PC-9 (cell line): ENCODE measurements at regions not wholly inside any gene's neighbourhood (a gene's known extent, or its start where the extent isn't known, plus 50 kb on each side); places are given as distances from the start of the nearest gene placed in this dataset.

Experiments used
- BruUV-seq: library from RNA; stranded (reverse); fragments of 400-500 nt; replicated peaks from 2 replicates; lab custom pipeline; 2021; lab: Mats Ljungman, UMichigan
- CTCF ChIA-PET: fragments of 300-600 bp; sonication (Branson Sonifier 250); formaldehyde crosslinking; loops from one replicate; lab custom pipeline; 2022; ENCODE audit warnings: antibody characterized with exemption; lab: Charles Lee
- POLR2A ChIA-PET: fragments of 300-600 bp; sonication (Branson Sonifier 250); formaldehyde crosslinking; loops from one replicate; lab custom pipeline; 2022; ENCODE audit warnings: antibody characterized with exemption; ENCODE audit not compliant: unreplicated experiment; lab: Charles Lee
- DNase-seq, 2 experiments: peaks; one replicate each; pipeline versions ENCODE4 v3.0.0 to v3.0.0-alpha.2; 2015 to 2022; ENCODE audit warnings: mixed read lengths in 1 of 2
- H2AFZ ChIP-seq: fragments of 200-600 bp; sonication (generic); 2 replicates; pipeline ENCODE4 v1.8.1; 2017; ENCODE audit warnings: antibody characterized with exemption
- H3F3A ChIP-seq: fragments of 200-600 bp; sonication (generic); 2 replicates; pipeline ENCODE4 v1.8.1; 2017; ENCODE audit warnings: antibody characterized with exemption, mild to moderate bottlenecking, low read depth; ENCODE audit not compliant: insufficient read depth
- H3K27ac ChIP-seq: fragments of 200-600 bp; sonication (generic); 2 replicates; pipeline ENCODE4 v1.6.1; 2016; ENCODE audit warnings: mixed run types
- H3K27me3 ChIP-seq: fragments of 200-600 bp; sonication (generic); 2 replicates; pipeline ENCODE4 v1.6.1; 2016; ENCODE audit warnings: low read depth, mixed run types; ENCODE audit not compliant: insufficient read depth
- H3K36me3 ChIP-seq: fragments of 200-600 bp; sonication (generic); 2 replicates; pipeline ENCODE4 v1.6.1; 2016; ENCODE audit warnings: low read depth, mixed run types
- H3K4me1 ChIP-seq: fragments of 200-600 bp; sonication (generic); replicated peaks from 2 replicates; pipeline ENCODE4 v1.6.1; 2016; ENCODE audit warnings: mixed run types; ENCODE audit not compliant: insufficient read depth
- H3K4me2 ChIP-seq: fragments of 200-600 bp; sonication (generic); 2 replicates; pipeline ENCODE4 v1.6.1; 2017; ENCODE audit warnings: mixed run types
- H3K4me3 ChIP-seq: fragments of 200-600 bp; sonication (generic); 2 replicates; pipeline ENCODE4 v1.6.1; 2016; ENCODE audit warnings: mixed run types
- H3K79me2 ChIP-seq: fragments of 200-600 bp; sonication (generic); 2 replicates; pipeline ENCODE4 v1.6.1; 2017; ENCODE audit warnings: low read depth, mixed run types
- H3K9me2 ChIP-seq: fragments of 200-600 bp; sonication (generic); 2 replicates; pipeline ENCODE4 v1.8.1; 2017; ENCODE audit warnings: mild to moderate bottlenecking; ENCODE audit not compliant: insufficient read depth
- H3K9me3 ChIP-seq: fragments of 200-600 bp; sonication (generic); 2 replicates; pipeline ENCODE4 v1.8.1; 2016; ENCODE audit warnings: low read depth; ENCODE audit not compliant: insufficient read depth
- H4K20me1 ChIP-seq: fragments of 200-600 bp; sonication (generic); 2 replicates; pipeline ENCODE4 v1.8.1; 2017; ENCODE audit not compliant: insufficient read depth
- EZH2 ChIP-seq: fragments of 200-600 bp; sonication (generic); IDR thresholded peaks from 2 replicates; pipeline ENCODE4 v1.8.0; 2017; ENCODE audit warnings: antibody characterized with exemption, low read depth
- intact Hi-C: fragments of 100-400 bp; cut with micrococcal nuclease; formaldehyde crosslinking; loops from one replicate; pipeline ENCODE4 v1.10.0; 2022; ENCODE audit not compliant: unreplicated experiment
- TF ChIP-seq, protein P1 (sequence below): fragments of 200-600 bp; sonication (generic); conservative IDR thresholded peaks from 2 replicates; pipeline ENCODE4 v1.6.1; 2017; ENCODE audit warnings: mixed run types, antibody characterized with exemption, mild to moderate bottlenecking, moderate library complexity

DNA sequence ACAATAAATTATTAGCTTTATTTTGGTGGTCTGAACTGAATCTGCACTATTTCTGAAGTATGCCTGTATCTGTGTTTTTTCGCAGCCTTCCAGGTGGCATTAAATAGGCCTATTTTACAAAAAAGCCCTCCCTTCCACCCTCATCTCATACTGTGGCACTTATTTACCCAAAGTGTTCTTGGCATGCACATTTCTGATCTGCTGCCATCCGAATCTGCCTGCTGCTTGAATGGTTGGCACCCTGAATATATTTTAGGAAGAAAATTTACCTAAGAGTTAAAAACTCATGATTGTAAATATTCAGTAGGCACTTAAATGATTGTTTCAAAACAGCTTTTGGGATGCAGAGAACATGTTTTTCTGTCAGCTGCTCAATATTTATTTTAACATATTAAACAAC, 150.1 kb downstream of the SLC28A3 start:
- no peak overlapping the region for H3K4me2 ChIP-seq
- intact Hi-C loops, result no loop called here
- no peak overlapping the region for H2AFZ ChIP-seq
- no peak for TF ChIP-seq EZH2
- TF ChIP-seq, protein P1, sequence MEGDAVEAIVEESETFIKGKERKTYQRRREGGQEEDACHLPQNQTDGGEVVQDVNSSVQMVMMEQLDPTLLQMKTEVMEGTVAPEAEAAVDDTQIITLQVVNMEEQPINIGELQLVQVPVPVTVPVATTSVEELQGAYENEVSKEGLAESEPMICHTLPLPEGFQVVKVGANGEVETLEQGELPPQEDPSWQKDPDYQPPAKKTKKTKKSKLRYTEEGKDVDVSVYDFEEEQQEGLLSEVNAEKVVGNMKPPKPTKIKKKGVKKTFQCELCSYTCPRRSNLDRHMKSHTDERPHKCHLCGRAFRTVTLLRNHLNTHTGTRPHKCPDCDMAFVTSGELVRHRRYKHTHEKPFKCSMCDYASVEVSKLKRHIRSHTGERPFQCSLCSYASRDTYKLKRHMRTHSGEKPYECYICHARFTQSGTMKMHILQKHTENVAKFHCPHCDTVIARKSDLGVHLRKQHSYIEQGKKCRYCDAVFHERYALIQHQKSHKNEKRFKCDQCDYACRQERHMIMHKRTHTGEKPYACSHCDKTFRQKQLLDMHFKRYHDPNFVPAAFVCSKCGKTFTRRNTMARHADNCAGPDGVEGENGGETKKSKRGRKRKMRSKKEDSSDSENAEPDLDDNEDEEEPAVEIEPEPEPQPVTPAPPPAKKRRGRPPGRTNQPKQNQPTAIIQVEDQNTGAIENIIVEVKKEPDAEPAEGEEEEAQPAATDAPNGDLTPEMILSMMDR, result no peak
- ChIA-PET POLR2A (no interaction called here), CTCF (no interaction called here)
- no peaks in the 10 kb centered on the region for H3K27me3 ChIP-seq
- no peaks in the 10 kb centered on the region for H3K36me3 ChIP-seq
- no peaks in the 10 kb centered on the region for H3K9me3 ChIP-seq
- H3F3A ChIP-seq, result no peaks in the 10 kb centered on the region
- no TSS peak for BruUV-seq
- H3K9me2 ChIP-seq, result no peaks in the 10 kb centered on the region
- no peaks in the 10 kb centered on the region for H3K79me2 ChIP-seq
- no peaks in the 10 kb centered on the region for H3K4me1 ChIP-seq
- H3K4me3 ChIP-seq, result no peak overlapping the region
- H3K27ac ChIP-seq, result no peak overlapping the region
- no peak for DNase-seq
- no peaks in the 10 kb centered on the region for H4K20me1 ChIP-seq

DNA sequence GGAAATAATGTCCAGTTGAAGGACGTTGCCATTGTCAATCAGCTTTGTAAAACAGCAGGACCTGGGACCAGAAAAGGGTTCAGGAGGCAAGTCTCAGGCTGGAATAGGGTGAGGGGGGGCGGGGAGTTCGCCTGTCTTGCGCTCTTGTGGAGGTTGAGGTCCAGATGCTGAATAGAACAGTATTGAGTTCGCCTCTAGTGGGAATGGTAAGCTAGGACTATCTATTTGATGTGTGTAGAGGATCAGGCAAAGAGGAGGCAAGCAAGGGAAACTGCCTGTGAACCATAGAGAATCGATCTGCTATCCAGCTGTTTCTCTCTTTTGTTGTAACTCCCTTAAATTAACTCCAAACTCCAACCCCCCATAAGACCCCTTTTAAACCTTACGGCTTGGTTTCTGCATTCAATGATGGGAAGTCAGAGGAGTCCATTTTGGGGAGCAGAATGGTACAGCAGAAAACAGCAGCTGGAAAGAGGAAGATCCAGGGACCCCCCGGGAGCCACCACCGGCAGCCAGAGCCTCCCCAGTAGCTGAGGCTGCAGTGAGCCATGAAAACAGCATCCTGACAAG, 133.7 kb downstream of the SLC28A3 start:
- Histone ChIP-seq H3K4me2 (no peak overlapping the region), H3F3A (no peaks in the 10 kb centered on the region), H3K27me3 (no peaks in the 10 kb centered on the region), H3K4me3 (no peak overlapping the region), H3K9me2 (no peaks in the 10 kb centered on the region), H3K79me2 (no peaks in the 10 kb centered on the region), H4K20me1 (no peaks in the 10 kb centered on the region), H3K9me3 (no peaks in the 10 kb centered on the region), H3K36me3 (no peaks in the 10 kb centered on the region), H2AFZ (0 out of 2 replicates have a peak overlapping the region, but pooled peaks have one; percentile 21), H3K27ac (no peak overlapping the region), H3K4me1 (no peaks in the 10 kb centered on the region)
- no TSS peak for BruUV-seq
- intact Hi-C loops, result no loop called here
- DNase-seq, result no peak
- no peak for TF ChIP-seq EZH2
- TF ChIP-seq, protein P1, result no peak
- ChIA-PET CTCF (no interaction called here), POLR2A (no interaction called here)

DNA sequence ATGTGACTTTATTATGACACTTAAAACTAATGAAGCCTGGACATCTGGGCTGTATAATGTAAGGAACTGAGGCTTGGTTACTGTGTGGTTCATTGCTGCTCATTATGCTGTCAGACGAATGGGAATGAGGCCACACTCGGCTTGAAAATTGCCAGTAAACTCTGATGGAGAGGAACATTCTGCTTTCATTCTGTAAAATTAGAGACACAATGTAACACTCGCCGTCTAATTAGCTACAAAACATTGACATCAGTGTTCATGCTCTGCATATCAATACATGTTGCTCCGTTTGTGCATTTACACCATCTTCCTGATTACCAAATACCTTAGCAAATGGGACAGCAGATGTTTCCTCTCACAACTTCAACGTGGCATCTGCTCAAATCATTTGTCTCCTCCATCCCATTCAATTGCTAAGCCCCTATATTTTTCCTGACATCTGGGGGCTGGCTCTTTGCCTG, 133.0 kb downstream of the SLC28A3 start:
- ChIA-PET CTCF (no interaction called here), POLR2A (no interaction called here)
- no TSS peak for BruUV-seq
- Histone ChIP-seq H3K27ac (no peak overlapping the region), H3K36me3 (no peaks in the 10 kb centered on the region), H4K20me1 (no peaks in the 10 kb centered on the region), H3K9me3 (no peaks in the 10 kb centered on the region), H3K4me3 (no peak overlapping the region), H3K79me2 (no peaks in the 10 kb centered on the region), H3K4me1 (no peaks in the 10 kb centered on the region), H3K27me3 (no peaks in the 10 kb centered on the region), H3K4me2 (no peak overlapping the region), H2AFZ (0 out of 2 replicates have a peak overlapping the region, but pooled peaks have one; percentile 21), H3K9me2 (no peaks in the 10 kb centered on the region), H3F3A (no peaks in the 10 kb centered on the region)
- no peak for DNase-seq
- TF ChIP-seq, protein P1, result no peak
- TF ChIP-seq EZH2, result no peak
- intact Hi-C loops, result no loop called here
